ENCODE measurements at regions not wholly inside any gene's neighbourhood (a gene's known extent, or its start where the extent isn't known, plus 50 kb on each side); places are given as distances from the start of the nearest gene placed in this dataset.

GRCh38 chr2:94939349-94939748 lies 68.1 kb downstream of the TEKT4 start:
- no peak for DNase-seq (ENCODE audit: low spot score)

DNA sequence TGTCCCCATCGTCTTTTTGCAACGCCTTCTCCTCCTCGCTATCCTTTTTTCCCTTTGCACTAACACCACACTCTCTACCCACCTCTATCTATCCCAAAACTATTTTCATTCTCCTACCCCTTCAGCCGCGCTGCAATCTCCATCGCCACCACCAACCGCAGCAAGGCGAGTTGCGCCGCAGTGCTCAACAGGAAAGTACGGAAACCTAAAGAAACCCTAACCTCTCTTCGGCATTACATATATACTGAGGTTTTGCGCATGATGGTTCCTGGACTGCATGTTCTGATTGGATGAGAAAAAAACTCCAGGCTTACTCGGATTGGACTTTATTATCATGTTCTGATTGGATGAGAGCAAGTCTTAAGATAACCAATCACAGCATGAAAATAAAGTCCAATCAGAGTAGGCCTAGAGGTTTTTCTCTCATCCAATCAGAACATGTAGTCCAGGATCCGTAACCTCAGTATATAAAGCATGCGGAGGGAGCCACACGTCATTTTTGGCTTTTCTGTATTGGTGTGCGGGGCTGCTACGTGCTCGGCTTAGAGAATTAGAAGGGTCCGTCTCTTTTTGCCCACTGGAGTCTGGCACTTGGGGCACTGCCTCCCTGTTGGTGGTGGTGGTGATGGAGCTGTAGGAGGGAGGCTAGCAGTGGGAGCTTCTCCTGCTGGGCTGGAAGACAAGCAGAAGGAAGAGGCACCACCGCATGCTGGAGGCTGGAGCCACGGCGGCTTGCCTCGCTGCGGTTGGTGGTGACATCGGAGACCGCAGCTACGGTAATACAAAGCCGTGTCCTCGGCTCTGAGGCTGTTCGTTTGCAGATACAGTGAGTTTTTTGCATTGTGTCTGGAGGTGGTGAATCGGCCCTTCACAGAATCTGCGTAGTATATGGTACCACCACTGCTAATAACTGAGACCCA lies 76.1 kb downstream of the TEKT4 start:
- DNase-seq (ENCODE audit: low spot score) = no peak

GRCh38 chr2:94955702-94956101 lies 69.8 kb upstream of the MAL start:
- no peak for DNase-seq (ENCODE audit: low spot score)

GRCh38 chr2:94956797-94957391 lies 68.6 kb upstream of the MAL start:
- DNase-seq (ENCODE audit: low spot score) = peak; percentile 36

GRCh38 chr2:94958245-94958644 lies 67.3 kb upstream of the MAL start:
- no peak for DNase-seq (ENCODE audit: low spot score)

DNA sequence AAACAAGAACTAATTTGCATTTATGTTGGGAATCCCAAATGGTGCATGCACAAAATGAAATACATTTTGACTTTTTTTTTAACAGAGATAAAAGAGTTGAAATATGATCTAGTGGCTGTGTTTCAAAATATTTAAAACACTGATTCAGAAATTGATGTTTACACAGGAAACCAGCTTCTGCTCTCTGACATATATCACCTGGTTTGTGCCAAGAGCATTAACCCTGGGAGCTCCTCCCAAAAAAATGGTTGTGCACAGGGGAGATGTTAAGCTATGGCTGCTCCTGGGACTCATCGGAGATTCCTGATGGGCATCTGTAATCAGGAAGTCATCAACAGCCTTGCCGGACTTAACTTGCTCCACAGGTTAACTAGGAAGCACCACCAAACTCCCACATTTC lies 65.2 kb upstream of the MAL start:
- no peak for DNase-seq (ENCODE audit: low spot score)

DNA sequence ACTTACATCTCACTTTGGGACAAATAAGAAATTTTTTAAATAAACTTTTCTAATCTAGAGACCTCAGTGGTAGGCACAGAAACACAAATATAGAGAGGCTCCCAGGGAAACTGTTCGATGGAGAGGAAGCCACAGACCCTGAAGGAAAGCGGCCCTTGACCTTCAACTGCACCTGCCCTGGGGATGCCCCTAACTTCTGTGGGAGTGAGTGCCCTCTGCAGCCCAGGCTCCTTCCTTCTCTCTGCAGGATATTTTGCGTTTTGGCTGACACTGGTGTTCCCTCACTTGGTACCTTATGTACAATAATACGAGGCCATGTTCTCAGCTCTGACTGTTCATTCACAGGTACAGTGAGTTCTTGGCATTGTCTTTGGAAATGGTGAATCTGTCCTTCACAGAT lies 64.8 kb upstream of the MAL start:
- no peak for DNase-seq (ENCODE audit: low spot score)

GRCh38 chr2:94964193-94964592 lies 61.3 kb upstream of the MAL start:
- no peak for DNase-seq (ENCODE audit: low spot score)

GRCh38 chr2:94966689-94967088 lies 58.8 kb upstream of the MAL start:
- DNase-seq (ENCODE audit: low spot score) = no peak

- DNase-seq (ENCODE audit: low spot score) = no peak
Measured at GRCh38 chr2:94970353-94970752, 55.2 kb upstream of the MAL start.
